ENCODE measurements at regions not wholly inside any gene's neighbourhood (a gene's known extent, or its start where the extent isn't known, plus 50 kb on each side); places are given as distances from the start of the nearest gene placed in this dataset.

DNA sequence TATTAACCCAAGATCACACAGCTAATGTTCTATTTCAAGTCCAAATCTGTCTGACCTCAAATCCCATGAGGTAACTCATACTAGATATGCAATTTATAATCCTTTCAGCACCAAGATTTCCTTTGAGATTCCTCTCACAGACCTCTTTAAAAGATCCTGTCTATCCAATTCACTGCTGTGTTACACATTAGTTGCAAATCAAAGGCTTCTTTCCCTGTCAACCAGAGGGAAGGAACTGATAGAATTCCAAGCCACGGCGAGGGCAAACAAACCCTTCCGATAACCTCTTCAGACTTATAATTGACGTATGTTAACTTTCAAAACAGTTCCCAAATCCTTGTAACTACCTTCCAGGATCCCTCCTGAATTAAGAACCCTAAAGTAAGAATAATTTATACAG, 168.9 kb downstream of the DRD1 start:
- no peak for DNase-seq (ENCODE audit: low spot score)
- Mint-ChIP-seq H3K4me3 (ENCODE audit: unreplicated experiment) (no peak overlapping the region), H3K4me1 (ENCODE audit: low read depth) (no peaks in the 10 kb centered on the region), H3K9me3 (ENCODE audit: low read depth) (peaks cover 4% of the 10 kb centered on the region), H3K36me3 (ENCODE audit: low read depth) (no peaks in the 10 kb centered on the region), H3K27ac (ENCODE audit: unreplicated experiment) (no peak overlapping the region), H3K27me3 (ENCODE audit: low read depth) (peaks cover 9% of the 10 kb centered on the region)
- no peak for TF ChIP-seq CTCF (IDR thresholded peaks at IDR 0.05)

DNA sequence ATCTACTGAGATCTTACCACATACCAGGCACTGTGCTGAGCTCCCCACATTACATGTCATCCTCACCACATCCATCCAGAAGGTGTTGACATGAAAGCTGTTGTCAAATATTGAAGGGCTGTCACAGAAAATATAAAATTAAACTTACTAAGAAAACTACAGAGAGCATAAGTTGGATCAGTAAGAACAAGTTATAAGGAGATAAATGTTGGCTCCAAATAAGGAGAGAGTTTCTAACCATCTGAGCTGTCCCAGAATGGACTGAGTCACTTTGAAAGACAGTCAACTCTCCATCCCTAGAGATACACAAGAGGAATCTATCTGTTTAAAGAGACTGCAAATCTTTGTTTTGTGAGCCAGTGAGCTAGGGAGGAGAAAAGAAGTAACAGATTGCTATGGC, 169.8 kb downstream of the DRD1 start:
- no peak for DNase-seq (ENCODE audit: low spot score)
- TF ChIP-seq CTCF (IDR thresholded peaks at IDR 0.05) = no peak
- H3K4me1 Mint-ChIP-seq (ENCODE audit: low read depth) = no peaks in the 10 kb centered on the region
- H3K27ac Mint-ChIP-seq (ENCODE audit: unreplicated experiment) = no peak overlapping the region
- peaks cover 9% of the 10 kb centered on the region for H3K27me3 Mint-ChIP-seq (ENCODE audit: low read depth)
- no peaks in the 10 kb centered on the region for H3K36me3 Mint-ChIP-seq (ENCODE audit: low read depth)
- H3K9me3 Mint-ChIP-seq (ENCODE audit: low read depth) = peaks cover 4% of the 10 kb centered on the region
- H3K4me3 Mint-ChIP-seq (ENCODE audit: unreplicated experiment) = no peak overlapping the region

DNA sequence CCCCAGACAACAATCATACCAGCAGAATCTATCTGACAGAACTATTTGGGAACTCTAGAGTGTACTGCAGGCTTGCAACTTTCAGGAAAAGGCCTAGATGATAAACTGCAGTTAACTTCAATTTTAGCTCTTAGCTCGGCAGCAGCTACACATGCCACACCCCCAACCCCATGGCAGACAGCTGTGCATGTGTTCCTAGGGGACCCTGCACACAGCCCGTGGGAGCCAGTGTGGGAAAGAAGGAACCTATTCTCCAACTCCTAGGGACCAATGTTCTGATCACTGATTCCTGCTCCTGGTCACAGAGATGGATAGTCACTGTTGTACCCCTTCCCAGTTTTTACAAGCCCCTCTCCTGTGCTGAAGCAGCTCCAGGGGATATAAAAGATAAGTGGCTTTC, 179.6 kb downstream of the DRD1 start:
- Mint-ChIP-seq H3K4me3 (ENCODE audit: unreplicated experiment) (no peak overlapping the region), H3K9me3 (ENCODE audit: low read depth) (peaks cover 15% of the 10 kb centered on the region), H3K27me3 (ENCODE audit: low read depth) (peaks cover 3% of the 10 kb centered on the region), H3K27ac (ENCODE audit: unreplicated experiment) (no peak overlapping the region), H3K36me3 (ENCODE audit: low read depth) (no peaks in the 10 kb centered on the region), H3K4me1 (ENCODE audit: low read depth) (no peaks in the 10 kb centered on the region)
- no peak for DNase-seq (ENCODE audit: low spot score)
- TF ChIP-seq CTCF (IDR thresholded peaks at IDR 0.05) = no peak

DNA sequence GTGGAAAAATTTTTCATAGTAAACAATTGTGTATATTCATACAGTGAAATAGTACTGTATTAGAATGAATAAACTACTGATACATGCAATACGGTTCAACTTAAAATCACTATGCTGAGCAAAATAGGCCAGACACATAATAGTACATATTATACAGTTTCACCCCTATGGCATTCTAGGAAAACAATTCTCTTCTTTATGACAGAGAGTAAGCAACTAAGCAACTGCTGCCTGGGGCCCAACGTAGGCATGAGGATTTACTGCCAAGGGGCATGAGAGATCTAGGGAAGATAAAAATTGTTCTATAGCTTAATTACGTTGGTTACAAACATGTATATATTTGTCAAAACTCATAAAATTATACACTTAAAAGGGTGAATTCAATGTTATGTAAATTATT, 180.2 kb downstream of the DRD1 start:
- H3K36me3 Mint-ChIP-seq (ENCODE audit: low read depth) = no peaks in the 10 kb centered on the region
- no peak overlapping the region for H3K4me3 Mint-ChIP-seq (ENCODE audit: unreplicated experiment)
- H3K9me3 Mint-ChIP-seq (ENCODE audit: low read depth) = peaks cover 15% of the 10 kb centered on the region
- H3K27ac Mint-ChIP-seq (ENCODE audit: unreplicated experiment) = no peak overlapping the region
- no peak for TF ChIP-seq CTCF (IDR thresholded peaks at IDR 0.05)
- H3K4me1 Mint-ChIP-seq (ENCODE audit: low read depth) = no peaks in the 10 kb centered on the region
- H3K27me3 Mint-ChIP-seq (ENCODE audit: low read depth) = peaks cover 3% of the 10 kb centered on the region
- DNase-seq (ENCODE audit: low spot score) = no peak

- Mint-ChIP-seq H3K36me3 (ENCODE audit: low read depth) (no peaks in the 10 kb centered on the region), H3K27ac (ENCODE audit: unreplicated experiment) (no peak overlapping the region), H3K9me3 (ENCODE audit: low read depth) (peaks cover 6% of the 10 kb centered on the region), H3K4me1 (ENCODE audit: low read depth) (no peaks in the 10 kb centered on the region), H3K4me3 (ENCODE audit: unreplicated experiment) (no peak overlapping the region), H3K27me3 (ENCODE audit: low read depth) (peaks cover 3% of the 10 kb centered on the region)
- no peak for DNase-seq (ENCODE audit: low spot score)
- TF ChIP-seq CTCF (IDR thresholded peaks at IDR 0.05) = no peak
Measured at GRCh38 chr5:175261526-175261925, 182.5 kb downstream of the DRD1 start.
